HFF-Myc (cell line): ENCODE measurements at regions not wholly inside any gene's neighbourhood (a gene's known extent, or its start where the extent isn't known, plus 50 kb on each side); places are given as distances from the start of the nearest gene placed in this dataset.

ENCODE experiments used
- DNase-seq: peaks from one replicate; pipeline ENCODE4 v3.0.0-alpha.2; 2011; ENCODE audit warnings: low read depth; ENCODE audit errors: extremely low read depth
- H3K4me3 ChIP-seq: replicated peaks from 2 replicates; pipeline ENCODE4 v1.5.1; 2011; ENCODE audit warnings: low read depth, mild to moderate bottlenecking, control low read depth, low read length
- CTCF ChIP-seq: IDR thresholded peaks from 2 replicates; pipeline ENCODE4 v1.5.1; 2012; ENCODE audit warnings: mild to moderate bottlenecking, low read depth, low read length, control low read depth; ENCODE audit errors: missing control alignments

- H3K4me3 ChIP-seq, result no peak overlapping the region
- DNase-seq, result no peak
- no peak for TF ChIP-seq CTCF
Measured at GRCh38 chr7:131131746-131132431, 195.8 kb upstream of the MKLN1 start.

GRCh38 chr7:131139462-131139861 lies 188.2 kb upstream of the MKLN1 start:
- H3K4me3 ChIP-seq, result no peak overlapping the region
- DNase-seq, result no peak
- no peak for TF ChIP-seq CTCF

- DNase-seq, result no peak
- TF ChIP-seq CTCF, result no peak
- H3K4me3 ChIP-seq, result no peak overlapping the region
Measured at GRCh38 chr7:131141443-131141967, 186.2 kb upstream of the MKLN1 start.

- no peak overlapping the region for H3K4me3 ChIP-seq
- TF ChIP-seq CTCF, result no peak
- no peak for DNase-seq
Measured at GRCh38 chr7:131143869-131144268, 183.8 kb upstream of the MKLN1 start.

- H3K4me3 ChIP-seq, result no peak overlapping the region
- no peak for TF ChIP-seq CTCF
- DNase-seq, result no peak
Measured at GRCh38 chr7:131145026-131145425, 182.7 kb upstream of the MKLN1 start.

GRCh38 chr7:131145770-131146169 lies 181.9 kb upstream of the MKLN1 start:
- no peak for TF ChIP-seq CTCF
- no peak for DNase-seq
- H3K4me3 ChIP-seq, result no peak overlapping the region

GRCh38 chr7:131147604-131148003 lies 180.1 kb upstream of the MKLN1 start:
- no peak overlapping the region for H3K4me3 ChIP-seq
- TF ChIP-seq CTCF, result no peak
- DNase-seq, result no peak
